ENCODE measurements at regions not wholly inside any gene's neighbourhood (a gene's known extent, or its start where the extent isn't known, plus 50 kb on each side); places are given as distances from the start of the nearest gene placed in this dataset.
"Not testable (repeated sequence)": the region's sequence is repeated elsewhere in the genome, so short reads cannot be mapped to it uniquely, and the experiment has no call there.

DNA sequence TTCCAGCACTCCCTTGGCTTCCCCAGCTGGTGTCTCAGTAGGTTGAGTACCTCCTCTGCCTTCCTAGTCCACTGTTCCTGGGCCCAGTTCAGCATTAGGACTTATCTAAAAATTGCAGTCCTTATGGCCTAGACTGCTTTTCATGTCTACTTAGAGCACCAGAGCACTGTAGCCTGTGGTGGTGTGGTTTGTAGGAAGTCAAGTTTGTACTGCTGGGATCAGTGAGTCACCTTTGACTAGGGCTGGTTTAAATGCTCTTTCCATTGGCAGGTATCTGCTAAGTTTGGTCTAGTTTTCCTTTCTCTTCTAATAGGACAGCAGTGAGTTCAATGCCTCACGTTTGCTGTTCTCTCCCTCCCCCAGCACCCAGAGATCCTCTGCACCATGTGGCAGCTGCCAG lies 233.6 kb upstream of the WDFY3 start:
- DNase-seq (ENCODE audit: low read depth), result no peak

DNA sequence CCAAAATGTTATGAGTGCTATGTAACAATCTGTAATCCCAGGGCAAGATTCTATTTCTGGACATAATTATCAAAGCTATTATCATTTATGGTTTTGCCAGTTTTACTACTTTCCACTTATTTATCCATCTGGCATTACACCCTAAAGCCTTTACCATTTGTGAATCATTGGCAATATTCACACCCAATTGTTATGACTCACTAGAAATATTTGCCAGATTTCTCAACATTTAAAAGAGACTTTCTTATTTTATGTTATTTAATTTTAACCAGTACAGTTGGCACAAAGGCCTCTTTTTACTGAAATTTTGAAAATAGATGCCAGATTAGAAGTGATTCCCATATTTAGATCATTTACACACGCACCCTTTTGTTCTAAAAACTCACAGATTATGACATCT lies 242.7 kb upstream of the WDFY3 start:
- no peak for TF ChIP-seq POLR2A (IDR thresholded peaks at IDR 0.05; ENCODE audit: extremely low read depth, insufficient read length)
- TF ChIP-seq MYC (IDR thresholded peaks at IDR 0.05; ENCODE audit: low read depth, low read length), result no peak
- TF ChIP-seq, protein P1, sequence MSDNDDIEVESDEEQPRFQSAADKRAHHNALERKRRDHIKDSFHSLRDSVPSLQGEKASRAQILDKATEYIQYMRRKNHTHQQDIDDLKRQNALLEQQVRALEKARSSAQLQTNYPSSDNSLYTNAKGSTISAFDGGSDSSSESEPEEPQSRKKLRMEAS (IDR thresholded peaks at IDR 0.05; ENCODE audit: low read depth, low read length), result no peak
- TF ChIP-seq, protein P2, sequence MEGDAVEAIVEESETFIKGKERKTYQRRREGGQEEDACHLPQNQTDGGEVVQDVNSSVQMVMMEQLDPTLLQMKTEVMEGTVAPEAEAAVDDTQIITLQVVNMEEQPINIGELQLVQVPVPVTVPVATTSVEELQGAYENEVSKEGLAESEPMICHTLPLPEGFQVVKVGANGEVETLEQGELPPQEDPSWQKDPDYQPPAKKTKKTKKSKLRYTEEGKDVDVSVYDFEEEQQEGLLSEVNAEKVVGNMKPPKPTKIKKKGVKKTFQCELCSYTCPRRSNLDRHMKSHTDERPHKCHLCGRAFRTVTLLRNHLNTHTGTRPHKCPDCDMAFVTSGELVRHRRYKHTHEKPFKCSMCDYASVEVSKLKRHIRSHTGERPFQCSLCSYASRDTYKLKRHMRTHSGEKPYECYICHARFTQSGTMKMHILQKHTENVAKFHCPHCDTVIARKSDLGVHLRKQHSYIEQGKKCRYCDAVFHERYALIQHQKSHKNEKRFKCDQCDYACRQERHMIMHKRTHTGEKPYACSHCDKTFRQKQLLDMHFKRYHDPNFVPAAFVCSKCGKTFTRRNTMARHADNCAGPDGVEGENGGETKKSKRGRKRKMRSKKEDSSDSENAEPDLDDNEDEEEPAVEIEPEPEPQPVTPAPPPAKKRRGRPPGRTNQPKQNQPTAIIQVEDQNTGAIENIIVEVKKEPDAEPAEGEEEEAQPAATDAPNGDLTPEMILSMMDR (IDR thresholded peaks at IDR 0.05; ENCODE audit: low read depth, low read length), result no peak
- DNase-seq (ENCODE audit: low read depth), result no peak
- H3K4me3 ChIP-seq (ENCODE audit: low read depth, low read length), result no peak overlapping the region

More for the DNA sequence above, 233.6 kb upstream of the WDFY3 start:
- TF ChIP-seq, protein P2 (IDR thresholded peaks at IDR 0.05; ENCODE audit: low read depth, low read length), result no peak
- TF ChIP-seq POLR2A (IDR thresholded peaks at IDR 0.05; ENCODE audit: extremely low read depth, insufficient read length) (no peak), MYC (IDR thresholded peaks at IDR 0.05; ENCODE audit: low read depth, low read length) (no peak)
- TF ChIP-seq, protein P1 (IDR thresholded peaks at IDR 0.05; ENCODE audit: low read depth, low read length), result no peak
- no peak overlapping the region for H3K4me3 ChIP-seq (ENCODE audit: low read depth, low read length)

DNA sequence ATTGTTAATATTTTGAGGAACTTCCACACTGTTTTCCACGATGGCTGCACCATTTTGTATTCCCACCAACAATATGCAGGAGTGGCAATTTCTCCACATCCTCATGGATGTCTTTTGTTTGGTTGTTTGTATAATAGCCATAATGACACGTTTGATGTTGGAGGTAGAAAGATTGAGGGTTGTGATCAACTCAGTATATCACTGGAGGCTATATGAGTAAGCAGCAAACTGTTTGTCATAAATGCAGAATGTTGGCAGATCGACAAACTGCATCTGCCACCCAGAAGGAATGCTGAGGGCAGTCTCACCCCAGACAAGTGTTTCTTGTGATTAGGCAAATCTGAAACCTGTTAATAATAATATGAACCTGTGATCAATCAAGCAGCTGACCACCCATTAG lies 243.9 kb upstream of the WDFY3 start:
- no peak overlapping the region for H3K4me3 ChIP-seq (ENCODE audit: low read depth, low read length)
- TF ChIP-seq, protein P1 (IDR thresholded peaks at IDR 0.05; ENCODE audit: low read depth, low read length), result no peak
- TF ChIP-seq POLR2A (IDR thresholded peaks at IDR 0.05; ENCODE audit: extremely low read depth, insufficient read length) (no peak), MYC (IDR thresholded peaks at IDR 0.05; ENCODE audit: low read depth, low read length) (no peak)
- TF ChIP-seq, protein P2 (IDR thresholded peaks at IDR 0.05; ENCODE audit: low read depth, low read length), result no peak
- DNase-seq (ENCODE audit: low read depth), result no peak

DNA sequence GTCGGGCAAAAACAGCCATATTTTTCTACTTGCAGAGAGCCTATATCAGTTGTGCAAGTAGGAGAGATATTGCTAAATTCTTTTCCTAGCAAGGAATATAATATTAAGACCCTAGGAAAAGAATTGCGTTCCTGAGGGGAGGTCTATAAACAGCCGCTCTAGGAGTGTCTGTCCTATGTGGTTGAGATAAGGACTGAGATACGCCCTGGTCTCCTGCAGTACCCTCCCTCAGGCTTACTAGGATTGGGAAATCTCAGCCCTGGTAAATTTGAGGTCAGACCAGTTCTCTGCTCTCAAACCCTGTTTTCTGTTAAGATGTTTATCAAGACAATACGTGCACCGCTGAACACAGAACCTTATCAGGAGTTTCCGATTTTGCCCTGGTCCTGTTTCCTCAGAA lies 250.1 kb upstream of the WDFY3 start:
- not testable (repeated sequence) for DNase-seq (ENCODE audit: low read depth); H3K4me3 ChIP-seq (ENCODE audit: low read depth, low read length)

DNA sequence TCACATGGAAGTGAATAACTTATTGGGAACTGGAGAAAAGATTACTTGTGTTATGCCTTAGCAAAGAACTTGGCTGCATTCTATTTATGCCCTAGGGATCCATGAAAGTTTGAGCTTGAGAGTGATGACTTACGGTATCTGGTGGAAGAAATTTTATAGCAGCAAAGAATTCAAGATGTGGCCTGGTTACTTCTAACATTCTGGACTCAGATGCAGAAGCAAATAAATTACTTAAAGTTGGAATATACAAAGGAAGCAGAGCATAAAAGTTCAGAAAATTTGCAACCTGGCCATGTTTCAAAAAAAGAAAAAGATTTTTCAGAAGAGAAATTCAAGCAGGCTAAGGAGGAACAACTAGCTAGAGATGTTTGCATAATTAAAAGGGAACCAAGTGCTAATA lies 252.3 kb upstream of the WDFY3 start:
- no peak for DNase-seq (ENCODE audit: low read depth)
- no peak overlapping the region for H3K4me3 ChIP-seq (ENCODE audit: low read depth, low read length)
- TF ChIP-seq, protein P2 (IDR thresholded peaks at IDR 0.05; ENCODE audit: low read depth, low read length), result no peak
- TF ChIP-seq POLR2A (IDR thresholded peaks at IDR 0.05; ENCODE audit: extremely low read depth, insufficient read length) (no peak), MYC (IDR thresholded peaks at IDR 0.05; ENCODE audit: low read depth, low read length) (no peak)
- TF ChIP-seq, protein P1 (IDR thresholded peaks at IDR 0.05; ENCODE audit: low read depth, low read length), result no peak

DNA sequence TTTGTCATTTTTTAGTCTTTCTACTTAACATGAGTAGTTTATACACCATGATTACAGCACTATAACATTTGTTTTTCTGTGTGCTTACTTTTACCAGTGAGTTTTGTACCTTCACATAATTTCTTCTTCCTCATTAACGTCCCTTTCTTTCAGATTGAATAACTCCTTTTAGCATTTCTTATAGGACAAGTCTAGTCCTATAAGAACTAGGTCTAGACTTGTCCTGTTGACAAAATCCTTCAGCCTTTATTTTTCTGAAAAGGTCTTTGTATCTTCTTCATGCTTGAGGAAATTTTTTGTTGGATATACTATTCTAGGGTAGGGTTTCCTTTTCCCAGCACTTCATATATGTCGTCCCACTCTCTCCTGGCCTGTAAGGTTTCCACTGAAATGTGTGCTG lies 253.3 kb upstream of the ARHGAP24 start:
- no peak for DNase-seq (ENCODE audit: low read depth)
- TF ChIP-seq, protein P2 (IDR thresholded peaks at IDR 0.05; ENCODE audit: low read depth, low read length), result no peak
- no peak for TF ChIP-seq MYC (IDR thresholded peaks at IDR 0.05; ENCODE audit: low read depth, low read length)
- no peak for TF ChIP-seq POLR2A (IDR thresholded peaks at IDR 0.05; ENCODE audit: extremely low read depth, insufficient read length)
- TF ChIP-seq, protein P1 (IDR thresholded peaks at IDR 0.05; ENCODE audit: low read depth, low read length), result no peak
- H3K4me3 ChIP-seq (ENCODE audit: low read depth, low read length), result no peak overlapping the region
